IMR-90 (cell line): ENCODE measurements at regions not wholly inside any gene's neighbourhood (a gene's known extent, or its start where the extent isn't known, plus 50 kb on each side); places are given as distances from the start of the nearest gene placed in this dataset.

Experiments
- ATAC-seq: fragments of 200-7000 bp; cut with Tn5 transposase; 2 replicates; pipeline ENCODE4 v1.9.1; 2020; ENCODE audit warnings: low read depth, mild to moderate bottlenecking, moderate library complexity
- BruUV-seq: library from RNA; stranded (reverse); fragments of 400-500 nt; replicated peaks from 2 replicates; lab custom pipeline; 2021; lab: Mats Ljungman, UMichigan
- CTCF ChIA-PET: fragments of 300-600 bp; formaldehyde crosslinking; extraction: SDS; loops from one replicate; lab custom pipeline; 2021; ENCODE audit warnings: antibody characterized with exemption; lab: Yijun Ruan, JAX
- POLR2A ChIA-PET: fragments of 300-600 bp; sonication (Branson Sonifier 250); formaldehyde crosslinking; loops from one replicate; lab custom pipeline; 2022; ENCODE audit warnings: antibody characterized with exemption; ENCODE audit not compliant: unreplicated experiment; lab: Charles Lee
- DNase-seq: peaks from one replicate; pipeline ENCODE4 v3.0.0; 2013
- H2AFZ ChIP-seq: replicated peaks from 2 replicates; pipeline ENCODE3; 2013; ENCODE audit warnings: low read length, mild to moderate bottlenecking; ENCODE audit not compliant: poor library complexity
- H2AK5ac ChIP-seq: 2 replicates; pipeline ENCODE4 v1.6.1; 2013; ENCODE audit warnings: low read depth, low read length, inconsistent platforms
- H2AK9ac ChIP-seq: replicated peaks from 2 replicates; pipeline ENCODE3; 2013; ENCODE audit warnings: mild to moderate bottlenecking, low read depth, low read length, moderate library complexity; ENCODE audit not compliant: poor library complexity
- H2BK120ac ChIP-seq: 2 replicates; pipeline ENCODE4 v1.6.1; 2013; ENCODE audit warnings: low read depth, low read length, inconsistent platforms
- H2BK15ac ChIP-seq: 3 replicates; pipeline ENCODE4 v1.6.1; 2013; ENCODE audit warnings: low read depth, low read length, inconsistent platforms
- H2BK20ac ChIP-seq: 2 replicates; pipeline ENCODE4 v1.6.1; 2013; ENCODE audit warnings: low read depth, mild to moderate bottlenecking, inconsistent platforms, low read length, moderate library complexity
- H2BK5ac ChIP-seq: 2 replicates; pipeline ENCODE4 v1.6.1; 2013; ENCODE audit warnings: mild to moderate bottlenecking, low read depth, low read length, inconsistent platforms; ENCODE audit not compliant: poor library complexity, severe bottlenecking
- H3K14ac ChIP-seq: replicated peaks from 2 replicates; pipeline ENCODE4 v1.6.1; 2013; ENCODE audit warnings: low read depth, low read length, inconsistent platforms
- H3K18ac ChIP-seq: 2 replicates; pipeline ENCODE4 v1.6.1; 2013; ENCODE audit warnings: low read depth, low read length, control low read depth
- H3K23ac ChIP-seq: 2 replicates; pipeline ENCODE4 v1.6.1; 2013; ENCODE audit warnings: low read depth, low read length, inconsistent platforms
- H3K27ac ChIP-seq: 2 replicates; pipeline ENCODE4 v1.5.1; 2013; ENCODE audit warnings: mild to moderate bottlenecking, control low read depth, low read length; ENCODE audit not compliant: insufficient read depth
- H3K27me3 ChIP-seq: 2 replicates; pipeline ENCODE4 v1.6.1; 2013; ENCODE audit warnings: low read length; ENCODE audit not compliant: control insufficient read depth, insufficient read depth
- H3K36me3 ChIP-seq: 2 replicates; pipeline ENCODE4 v1.6.1; 2013; ENCODE audit warnings: low read length, mixed read lengths; ENCODE audit not compliant: control insufficient read depth, insufficient read depth
- H3K4ac ChIP-seq: 2 replicates; pipeline ENCODE4 v1.6.1; 2013; ENCODE audit warnings: low read depth, low read length, inconsistent platforms
- H3K4me1 ChIP-seq: 2 replicates; pipeline ENCODE4 v1.6.1; 2013; ENCODE audit warnings: low read length, mixed read lengths; ENCODE audit not compliant: control insufficient read depth, insufficient read depth
- H3K4me2 ChIP-seq: 2 replicates; pipeline ENCODE4 v1.6.1; 2013; ENCODE audit warnings: low read depth, mild to moderate bottlenecking, control low read depth, low read length, moderate library complexity
- H3K4me3 ChIP-seq: 2 replicates; pipeline ENCODE4 v1.5.1; 2013; ENCODE audit warnings: low read depth, mild to moderate bottlenecking, control low read depth, low read length, moderate library complexity; ENCODE audit not compliant: insufficient read depth
- H3K56ac ChIP-seq: 2 replicates; pipeline ENCODE4 v1.6.1; 2013; ENCODE audit warnings: low read length, inconsistent platforms; ENCODE audit not compliant: insufficient read depth; ENCODE audit errors: extremely low read depth
- H3K79me1 ChIP-seq, 2 experiments: 2 replicates each; pipeline ENCODE4 v1.6.1; 2013; ENCODE audit warnings: low read length in 2 of 2, inconsistent platforms in 1 of 2, low read depth in 1 of 2
- H3K9ac ChIP-seq: 2 replicates; pipeline ENCODE4 v1.6.1; 2013; ENCODE audit warnings: low read depth, low read length, control low read depth
- H3K9me1 ChIP-seq: 2 replicates; pipeline ENCODE4 v1.6.1; 2013; ENCODE audit warnings: low read length, inconsistent platforms; ENCODE audit not compliant: insufficient read depth
- H3K9me3 ChIP-seq: 2 replicates; pipeline ENCODE4 v1.6.1; 2013; ENCODE audit warnings: low read length; ENCODE audit not compliant: control insufficient read depth, insufficient read depth
- H4K20me1 ChIP-seq: 2 replicates; pipeline ENCODE4 v1.6.1; 2013; ENCODE audit warnings: low read length, inconsistent platforms; ENCODE audit not compliant: insufficient read depth
- H4K5ac ChIP-seq: 2 replicates; pipeline ENCODE4 v1.6.1; 2013; ENCODE audit warnings: mild to moderate bottlenecking, low read depth, low read length, control low read depth
- H4K8ac ChIP-seq, 2 experiments: 2 replicates each; pipeline ENCODE4 v1.6.1; 2013; ENCODE audit warnings: low read depth in 2 of 2, low read length in 2 of 2, control low read depth in 1 of 2, inconsistent platforms in 1 of 2
- H4K91ac ChIP-seq: 2 replicates; pipeline ENCODE4 v1.6.1; 2013; ENCODE audit warnings: low read depth, low read length, inconsistent platforms; ENCODE audit not compliant: insufficient read depth
- BHLHE40 ChIP-seq: fragments of 150-350 bp; IDR thresholded peaks from 2 replicates; pipeline ENCODE4 v1.6.1; 2016; ENCODE audit warnings: mild to moderate bottlenecking, low read depth, low read length
- CEBPB ChIP-seq: IDR thresholded peaks from 2 replicates; pipeline ENCODE4 v1.6.1; 2012; ENCODE audit warnings: low read depth, low read length, improper control_type of control experiment
- CHD1 ChIP-seq: IDR thresholded peaks from 2 replicates; pipeline ENCODE4 v1.6.1; 2012; ENCODE audit warnings: low read depth, low read length, improper control_type of control experiment
- CTCF ChIP-seq: conservative IDR thresholded peaks from 2 replicates; pipeline ENCODE4 v1.5.1; 2012; ENCODE audit warnings: mild to moderate bottlenecking, low read depth, low read length, improper control_type of control experiment
- ELK1 ChIP-seq: fragments of 150-350 bp; IDR thresholded peaks from 2 replicates; pipeline ENCODE4 v1.6.1; 2016; ENCODE audit warnings: low read depth, mild to moderate bottlenecking, low read length, moderate library complexity, borderline replicate concordance
- FOS ChIP-seq: fragments of 150-350 bp; IDR thresholded peaks from 2 replicates; pipeline ENCODE4 v1.6.1; 2016; ENCODE audit warnings: low read depth, low read length
- MAFK ChIP-seq: IDR thresholded peaks from 2 replicates; pipeline ENCODE4 v1.6.1; 2012; ENCODE audit warnings: low read depth, low read length, improper control_type of control experiment
- MAZ ChIP-seq: IDR thresholded peaks from 2 replicates; pipeline ENCODE4 v1.6.1; 2012; ENCODE audit warnings: low read depth, mild to moderate bottlenecking, low read length, improper control_type of control experiment, moderate library complexity, borderline replicate concordance
- MXI1 ChIP-seq: IDR thresholded peaks from 2 replicates; pipeline ENCODE4 v1.6.1; 2012; ENCODE audit warnings: low read depth, mild to moderate bottlenecking, low read length, moderate library complexity, borderline replicate concordance
- NFE2L2 ChIP-seq: fragments of 150-350 bp; IDR thresholded peaks from 2 replicates; pipeline ENCODE4 v1.6.1; 2016; ENCODE audit warnings: low read depth, mild to moderate bottlenecking, low read length
- POLR2A ChIP-seq: IDR thresholded peaks from 2 replicates; pipeline ENCODE4 v1.6.1; 2012; ENCODE audit warnings: mild to moderate bottlenecking, low read depth, low read length
- RAD21 ChIP-seq: IDR thresholded peaks from 2 replicates; pipeline ENCODE4 v1.6.1; 2012; ENCODE audit warnings: low read length, improper control_type of control experiment
- RCOR1 ChIP-seq: IDR thresholded peaks from 2 replicates; pipeline ENCODE4 v1.6.1; 2012; ENCODE audit warnings: mild to moderate bottlenecking, low read length, improper control_type of control experiment; ENCODE audit not compliant: insufficient replicate concordance
- RFX5 ChIP-seq: IDR thresholded peaks from 2 replicates; pipeline ENCODE4 v1.8.0; 2012; ENCODE audit warnings: low read depth, mild to moderate bottlenecking, low read length, moderate library complexity
- SMC3 ChIP-seq: fragments of 150-350 bp; IDR thresholded peaks from 2 replicates; pipeline ENCODE4 v1.6.1; 2016; ENCODE audit warnings: low read depth, mild to moderate bottlenecking, antibody characterized with exemption, low read length, moderate library complexity
- USF2 ChIP-seq: fragments of 150-350 bp; IDR thresholded peaks from 2 replicates; pipeline ENCODE4 v1.6.1; 2017; ENCODE audit warnings: mild to moderate bottlenecking, antibody characterized with exemption, low read length, low read depth
- WGBS, 2 experiments: methylation state at CpG; one replicate each; pipeline versions ENCODE4 v1.1.5 to v1.1.7; 2013; ENCODE audit warnings: missing lambda C conversion rate in 2 of 2; ENCODE audit not compliant: insufficient read length in 1 of 2; ENCODE audit errors: extremely low coverage in 2 of 2; 5-methylcytosine and 5-hydroxymethylcytosine counted together
- dilution Hi-C: fragments of 300-500 bp; cut with HindIII; formaldehyde crosslinking; loops from one replicate; pipeline ENCODE4 v1.14.3; 2018; ENCODE audit warnings: low sequenced_read_pairs; ENCODE audit not compliant: unreplicated experiment
- in situ Hi-C: fragments of 300-500 bp; cut with MboI; formaldehyde crosslinking; loops from 3 replicates; pipeline ENCODE4 v1.14.3; 2019; ENCODE audit warnings: low sequenced_read_pairs, inconsistent platforms, mixed read lengths
- intact Hi-C: fragments of 100-400 bp; cut with micrococcal nuclease; formaldehyde crosslinking; loops from 2 replicates; pipeline ENCODE4 v1.10.0; 2022

GRCh38 chr6:66264376-66264775, 557.4 kb upstream of the EYS start:
- Histone ChIP-seq H3K27ac (no peak overlapping the region), H4K8ac (no peak overlapping the region), H2AFZ (no peak overlapping the region), H3K23ac (no peak overlapping the region), H3K36me3 (no peaks in the 10 kb centered on the region), H3K14ac (no peak overlapping the region), H3K9me3 (peaks cover 3% of the 10 kb centered on the region; the same call in 1 of the 2 replicates), H3K79me1 (no peaks in the 10 kb centered on the region), H3K4ac (no peak overlapping the region), H4K91ac (no peak overlapping the region), H2AK9ac (no peak overlapping the region), H3K56ac (no peak overlapping the region), H3K18ac (no peak overlapping the region), H3K27me3 (no peaks in the 10 kb centered on the region), H2BK20ac (no peak overlapping the region), H2BK15ac (no peak overlapping the region), H3K4me1 (no peaks in the 10 kb centered on the region), H3K9ac (no peak overlapping the region), H4K20me1 (no peaks in the 10 kb centered on the region), H4K5ac (no peak overlapping the region), H2BK5ac (no peak overlapping the region), H2BK120ac (no peak overlapping the region), H3K4me2 (no peak overlapping the region), H3K4me3 (no peak overlapping the region), H3K9me1 (no peaks in the 10 kb centered on the region), H2AK5ac (no peak overlapping the region)
- ChIA-PET POLR2A (no interaction called here), CTCF (no interaction called here)
- no peak for TF ChIP-seq RCOR1
- no peak for TF ChIP-seq MXI1
- no peak for TF ChIP-seq POLR2A
- no peak for TF ChIP-seq NFE2L2
- TF ChIP-seq SMC3, result no peak
- no peak for TF ChIP-seq CHD1
- TF ChIP-seq MAZ, result no peak
- no peak for TF ChIP-seq RFX5
- no peak for TF ChIP-seq ELK1
- TF ChIP-seq CTCF, result no peak
- no peak for TF ChIP-seq BHLHE40
- TF ChIP-seq RAD21, result no peak
- no peak for TF ChIP-seq FOS
- TF ChIP-seq USF2, result no peak
- no peak for TF ChIP-seq MAFK
- TF ChIP-seq CEBPB, result no peak
- dilution Hi-C loops, result no loop called here
- in situ Hi-C loops, result no loop called here
- ATAC-seq (no peak), DNase-seq (no peak)
- BruUV-seq, result no TSS peak
- intact Hi-C loops, result no loop called here
- WGBS, 2 experiments, result 100% methylated on average over 1 of the region's 4 CpGs; no CpG with 5 or more reads in 1 of the 2 experiments
